ENCODE measurements at regions not wholly inside any gene's neighbourhood (a gene's known extent, or its start where the extent isn't known, plus 50 kb on each side); places are given as distances from the start of the nearest gene placed in this dataset.

- TF ChIP-seq CTCF (IDR thresholded peaks at IDR 0.05; ENCODE audit: control extremely low read depth in 1 of 3, insufficient read depth in 1 of 3, low read depth in 1 of 3, low read length in 3 of 3) (no peak), EZH2 (IDR thresholded peaks at IDR 0.05; ENCODE audit: low read depth, low read length, severe bottlenecking) (no peak), KDM1A (IDR thresholded peaks at IDR 0.05; ENCODE audit: borderline replicate concordance, low read length) (no peak), HDAC2 (IDR thresholded peaks at IDR 0.05; ENCODE audit: borderline replicate concordance in 1 of 2, low read depth in 2 of 2, low read length in 2 of 2) (no peak), EP300 (IDR thresholded peaks at IDR 0.05; ENCODE audit: borderline replicate concordance in 1 of 2, low read depth in 2 of 2, low read length in 2 of 2) (no peak), ATF2 (IDR thresholded peaks at IDR 0.05; ENCODE audit: low read length) (no peak)
Observed at GRCh38 chr17:77649717-77650211, 308.7 kb upstream of the TNRC6C start.
